ENCODE measurements at regions not wholly inside any gene's neighbourhood (a gene's known extent, or its start where the extent isn't known, plus 50 kb on each side); places are given as distances from the start of the nearest gene placed in this dataset.
"Not testable (repeated sequence)": the region's sequence is repeated elsewhere in the genome, so short reads cannot be mapped to it uniquely, and the experiment has no call there.

GRCh38 chr22:23419931-23420330 lies 160.2 kb downstream of the IGLL1 start:
- BruUV-seq (replicated peaks) = no TSS peak
- Histone ChIP-seq H3K27ac (ENCODE audit: low read depth, low read length, poor library complexity, severe bottlenecking) (no peak overlapping the region), H3K36me3 (ENCODE audit: insufficient read depth, low read length) (no peaks in the 10 kb centered on the region), H3K9me3 (ENCODE audit: low read length) (no peaks in the 10 kb centered on the region), H3K9me2 (ENCODE audit: insufficient read depth, low read length) (no peaks in the 10 kb centered on the region), H4K20me1 (ENCODE audit: insufficient read depth, low read length) (no peaks in the 10 kb centered on the region), H3K4me3 (ENCODE audit: low read depth, low read length, poor library complexity, severe bottlenecking) (no peak overlapping the region), H3K79me2 (ENCODE audit: insufficient read depth, low read depth, low read length) (no peaks in the 10 kb centered on the region), H3K4me2 (ENCODE audit: low read length) (no peak overlapping the region), H3K4me1 (ENCODE audit: insufficient read depth, low read length, poor library complexity, severe bottlenecking) (peaks cover 18% of the 10 kb centered on the region), H2AFZ (ENCODE audit: low read length) (no peak overlapping the region)
- TF ChIP-seq EZH2phosphoT487 (IDR thresholded peaks at IDR 0.05; ENCODE audit: borderline replicate concordance, low read depth, low read length) = no peak
- no peak for TF ChIP-seq CTCF (conservative IDR thresholded peaks at IDR 0.05; ENCODE audit: low read length)
- no peak for DNase-seq (ENCODE audit: low spot score)
- intact Hi-C loops (cut with micrococcal nuclease; ENCODE audit: unreplicated experiment) = no loop called here
- ChIA-PET POLR2A (no interaction called here), CTCF (ENCODE audit: unreplicated experiment) (no interaction called here)

GRCh38 chr22:23419171-23419570 lies 160.9 kb downstream of the IGLL1 start:
- no peaks in the 10 kb centered on the region for H3K79me2 ChIP-seq (ENCODE audit: insufficient read depth, low read depth, low read length)
- no peaks in the 10 kb centered on the region for H3K9me3 ChIP-seq (ENCODE audit: low read length)
- ChIA-PET POLR2A (interaction anchor here (1.3 kb wide), 1 partner anchor 12 kb away, joined by 3 read pairs; no protein-coding TSS in a partner anchor), CTCF (ENCODE audit: unreplicated experiment) (no interaction called here)
- H3K4me1 ChIP-seq (ENCODE audit: insufficient read depth, low read length, poor library complexity, severe bottlenecking) = peaks cover 10% of the 10 kb centered on the region
- DNase-seq (ENCODE audit: low spot score) = no peak
- H3K27ac ChIP-seq (ENCODE audit: low read depth, low read length, poor library complexity, severe bottlenecking) = no peak overlapping the region
- TF ChIP-seq EZH2phosphoT487 (IDR thresholded peaks at IDR 0.05; ENCODE audit: borderline replicate concordance, low read depth, low read length) = no peak
- TF ChIP-seq CTCF (conservative IDR thresholded peaks at IDR 0.05; ENCODE audit: low read length) = no peak
- no peaks in the 10 kb centered on the region for H3K9me2 ChIP-seq (ENCODE audit: insufficient read depth, low read length)
- H3K36me3 ChIP-seq (ENCODE audit: insufficient read depth, low read length) = no peaks in the 10 kb centered on the region
- BruUV-seq (replicated peaks) = no TSS peak
- H3K4me2 ChIP-seq (ENCODE audit: low read length) = no peak overlapping the region
- H3K4me3 ChIP-seq (ENCODE audit: low read depth, low read length, poor library complexity, severe bottlenecking) = no peak overlapping the region
- intact Hi-C loops (cut with micrococcal nuclease; ENCODE audit: unreplicated experiment) = no loop called here
- H4K20me1 ChIP-seq (ENCODE audit: insufficient read depth, low read length) = no peaks in the 10 kb centered on the region
- H2AFZ ChIP-seq (ENCODE audit: low read length) = no peak overlapping the region

- ChIA-PET CTCF (ENCODE audit: unreplicated experiment) (no interaction called here), POLR2A (interaction anchor here (0.6 to 1.3 kb wide), 2 partner anchors 12 to 796 kb away, joined by 3 to 4 read pairs; no protein-coding TSS in a partner anchor)
- Histone ChIP-seq H3K9me3 (ENCODE audit: low read length) (no peaks in the 10 kb centered on the region), H4K20me1 (ENCODE audit: insufficient read depth, low read length) (no peaks in the 10 kb centered on the region), H3K79me2 (ENCODE audit: insufficient read depth, low read depth, low read length) (no peaks in the 10 kb centered on the region), H3K9me2 (ENCODE audit: insufficient read depth, low read length) (no peaks in the 10 kb centered on the region), H3K27ac (ENCODE audit: low read depth, low read length, poor library complexity, severe bottlenecking) (no peak overlapping the region), H3K36me3 (ENCODE audit: insufficient read depth, low read length) (no peaks in the 10 kb centered on the region), H3K4me3 (ENCODE audit: low read depth, low read length, poor library complexity, severe bottlenecking) (no peak overlapping the region), H3K4me1 (ENCODE audit: insufficient read depth, low read length, poor library complexity, severe bottlenecking) (peaks cover 1% of the 10 kb centered on the region), H3K4me2 (ENCODE audit: low read length) (no peak overlapping the region), H2AFZ (ENCODE audit: low read length) (no peak overlapping the region)
- TF ChIP-seq CTCF (conservative IDR thresholded peaks at IDR 0.05; ENCODE audit: low read length) (no peak), EZH2phosphoT487 (IDR thresholded peaks at IDR 0.05; ENCODE audit: borderline replicate concordance, low read depth, low read length) (no peak)
- intact Hi-C loops (cut with micrococcal nuclease; ENCODE audit: unreplicated experiment) = no loop called here
- no peak for DNase-seq (ENCODE audit: low spot score)
- BruUV-seq (replicated peaks) = no TSS peak
Observed at GRCh38 chr22:23418159-23418788, 161.8 kb downstream of the IGLL1 start.

- POLR2A ChIA-PET; H3K27ac ChIP-seq (ENCODE audit: low read depth, low read length, poor library complexity, severe bottlenecking); H4K20me1 ChIP-seq (ENCODE audit: insufficient read depth, low read length); H3K36me3 ChIP-seq (ENCODE audit: insufficient read depth, low read length); CTCF ChIA-PET (ENCODE audit: unreplicated experiment); H3K9me2 ChIP-seq (ENCODE audit: insufficient read depth, low read length); DNase-seq (ENCODE audit: low spot score); H2AFZ ChIP-seq (ENCODE audit: low read length); H3K79me2 ChIP-seq (ENCODE audit: insufficient read depth, low read depth, low read length); BruUV-seq (replicated peaks); H3K4me2 ChIP-seq (ENCODE audit: low read length); H3K4me1 ChIP-seq (ENCODE audit: insufficient read depth, low read length, poor library complexity, severe bottlenecking); intact Hi-C loops (cut with micrococcal nuclease; ENCODE audit: unreplicated experiment); H3K4me3 ChIP-seq (ENCODE audit: low read depth, low read length, poor library complexity, severe bottlenecking); H3K9me3 ChIP-seq (ENCODE audit: low read length): not testable (repeated sequence)
Observed at GRCh38 chr22:23417327-23417726, 162.8 kb downstream of the IGLL1 start.

All from OCI-LY7 (cell line).